ENCODE measurements at regions not wholly inside any gene's neighbourhood (a gene's known extent, or its start where the extent isn't known, plus 50 kb on each side); places are given as distances from the start of the nearest gene placed in this dataset.

- TF ChIP-seq CTCF (IDR thresholded peaks at IDR 0.05; ENCODE audit: insufficient read depth, low read length): no peak
- TF ChIP-seq REST (IDR thresholded peaks at IDR 0.05; ENCODE audit: insufficient replicate concordance, low read depth): no peak
Measured at GRCh38 chr22:48925450-48925849, 902.2 kb downstream of the BRD1 start.

All from HL-60 (cell line).